ENCODE measurements at regions not wholly inside any gene's neighbourhood (a gene's known extent, or its start where the extent isn't known, plus 50 kb on each side); places are given as distances from the start of the nearest gene placed in this dataset.

DNA sequence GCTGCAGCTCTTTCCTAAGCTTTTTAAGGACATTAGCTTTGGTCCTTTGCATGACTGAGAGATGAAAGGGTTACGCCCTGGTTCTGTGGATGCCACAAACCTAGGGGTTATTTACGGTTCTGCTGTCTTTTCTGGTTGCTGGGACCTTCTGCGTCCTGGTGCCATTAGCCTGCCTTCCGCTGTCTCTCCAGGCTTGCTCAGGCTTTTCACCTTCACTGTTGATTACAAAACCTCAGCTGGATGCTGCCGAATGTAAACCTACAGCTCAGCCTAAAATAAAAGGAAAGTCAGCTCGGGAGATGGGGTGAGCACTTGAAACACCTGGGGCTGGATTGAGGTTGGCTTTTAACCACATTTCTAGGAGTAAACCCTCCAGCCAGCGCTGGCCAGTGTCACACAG is 130.9 kb upstream of the ARHGAP28 start:
- TF ChIP-seq, protein P1, sequence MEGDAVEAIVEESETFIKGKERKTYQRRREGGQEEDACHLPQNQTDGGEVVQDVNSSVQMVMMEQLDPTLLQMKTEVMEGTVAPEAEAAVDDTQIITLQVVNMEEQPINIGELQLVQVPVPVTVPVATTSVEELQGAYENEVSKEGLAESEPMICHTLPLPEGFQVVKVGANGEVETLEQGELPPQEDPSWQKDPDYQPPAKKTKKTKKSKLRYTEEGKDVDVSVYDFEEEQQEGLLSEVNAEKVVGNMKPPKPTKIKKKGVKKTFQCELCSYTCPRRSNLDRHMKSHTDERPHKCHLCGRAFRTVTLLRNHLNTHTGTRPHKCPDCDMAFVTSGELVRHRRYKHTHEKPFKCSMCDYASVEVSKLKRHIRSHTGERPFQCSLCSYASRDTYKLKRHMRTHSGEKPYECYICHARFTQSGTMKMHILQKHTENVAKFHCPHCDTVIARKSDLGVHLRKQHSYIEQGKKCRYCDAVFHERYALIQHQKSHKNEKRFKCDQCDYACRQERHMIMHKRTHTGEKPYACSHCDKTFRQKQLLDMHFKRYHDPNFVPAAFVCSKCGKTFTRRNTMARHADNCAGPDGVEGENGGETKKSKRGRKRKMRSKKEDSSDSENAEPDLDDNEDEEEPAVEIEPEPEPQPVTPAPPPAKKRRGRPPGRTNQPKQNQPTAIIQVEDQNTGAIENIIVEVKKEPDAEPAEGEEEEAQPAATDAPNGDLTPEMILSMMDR (IDR thresholded peaks at IDR 0.05): no peak
- TF ChIP-seq POLR2A (IDR thresholded peaks at IDR 0.05): no peak
- H3K4me1 ChIP-seq: no peaks in the 10 kb centered on the region
- H3K4me3 ChIP-seq: no peak overlapping the region
- no peaks in the 10 kb centered on the region for H3K36me3 ChIP-seq
- no peaks in the 10 kb centered on the region for H3K27me3 ChIP-seq
- no peaks in the 10 kb centered on the region for H3K9me3 ChIP-seq
- no peak for DNase-seq
- H3K27ac ChIP-seq: no peak overlapping the region

DNA sequence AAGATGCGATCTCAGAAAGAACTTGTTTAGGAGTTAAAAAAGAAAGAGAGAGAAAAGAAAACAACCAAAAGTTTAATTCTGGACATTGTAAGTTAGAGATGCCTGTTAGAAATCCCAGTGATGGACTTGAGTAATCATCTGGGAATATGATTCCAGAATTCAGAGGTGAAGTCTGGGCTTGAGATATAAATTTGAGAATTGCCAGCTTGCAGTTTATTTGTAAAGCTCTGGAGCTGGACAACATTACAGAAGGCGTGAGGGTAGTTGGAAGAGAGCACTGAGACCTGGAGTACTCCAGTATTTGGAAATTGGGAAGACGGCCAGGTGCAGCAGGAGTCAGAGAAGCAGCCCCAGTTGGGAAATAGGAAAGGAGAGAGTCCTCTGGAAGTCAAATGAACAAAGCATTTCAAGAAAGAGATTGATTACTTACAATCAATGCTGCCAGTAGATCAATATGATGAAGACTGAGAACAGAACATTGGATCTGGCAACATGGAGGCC is 128.8 kb upstream of the ARHGAP28 start:
- H3K9me3 ChIP-seq: no peaks in the 10 kb centered on the region
- no peaks in the 10 kb centered on the region for H3K4me1 ChIP-seq
- H3K27ac ChIP-seq: no peak overlapping the region
- no peaks in the 10 kb centered on the region for H3K27me3 ChIP-seq
- TF ChIP-seq, protein P1 (IDR thresholded peaks at IDR 0.05): no peak
- no peak for TF ChIP-seq POLR2A (IDR thresholded peaks at IDR 0.05)
- H3K4me3 ChIP-seq: no peak overlapping the region
- H3K36me3 ChIP-seq: no peaks in the 10 kb centered on the region
- DNase-seq: no peak

DNA sequence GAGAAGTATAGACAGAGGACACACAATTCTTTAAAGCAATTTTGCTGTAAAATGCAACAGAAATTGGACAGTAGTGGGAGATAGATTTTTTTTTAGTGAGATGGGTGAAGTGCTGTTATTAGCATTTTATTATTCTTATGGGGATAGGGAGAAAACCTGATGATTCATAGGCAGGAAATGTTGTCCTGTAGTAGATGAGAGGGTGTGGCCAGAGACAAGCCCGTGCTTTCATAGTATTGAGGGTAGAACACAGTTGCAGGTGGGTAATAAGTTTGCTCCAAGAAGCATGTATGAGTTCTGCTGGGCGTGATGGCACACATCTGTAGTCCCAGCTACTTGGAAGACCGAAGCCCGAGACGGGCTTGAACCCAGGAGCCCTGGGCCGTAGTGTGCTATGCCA is 128.3 kb upstream of the ARHGAP28 start:
- TF ChIP-seq, protein P1 (IDR thresholded peaks at IDR 0.05): no peak
- TF ChIP-seq POLR2A (IDR thresholded peaks at IDR 0.05): no peak
- H3K36me3 ChIP-seq: no peaks in the 10 kb centered on the region
- no peak overlapping the region for H3K4me3 ChIP-seq
- no peaks in the 10 kb centered on the region for H3K9me3 ChIP-seq
- no peak for DNase-seq
- no peak overlapping the region for H3K27ac ChIP-seq
- H3K27me3 ChIP-seq: no peaks in the 10 kb centered on the region
- no peaks in the 10 kb centered on the region for H3K4me1 ChIP-seq

DNA sequence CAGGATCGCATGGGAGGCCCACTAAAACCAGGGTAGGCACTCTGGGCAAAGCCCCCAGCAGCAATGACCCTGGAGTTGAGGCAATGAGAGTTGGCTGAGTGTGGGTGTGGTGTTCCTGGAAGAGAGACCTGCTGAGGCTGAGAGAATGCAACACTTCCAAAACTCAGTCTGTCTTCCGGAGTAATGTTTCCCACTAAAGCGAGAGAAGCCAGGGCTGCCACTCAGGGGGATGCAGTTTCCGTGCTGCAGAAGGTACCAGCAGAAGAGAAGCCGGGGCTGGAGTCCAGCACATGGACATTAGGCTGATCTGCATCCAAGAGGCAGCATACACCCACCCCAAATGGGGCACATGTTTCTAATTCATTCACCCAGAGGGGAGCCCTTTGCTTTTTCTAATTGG is 127.2 kb upstream of the ARHGAP28 start:
- H3K27me3 ChIP-seq: no peaks in the 10 kb centered on the region
- no peak overlapping the region for H3K4me3 ChIP-seq
- TF ChIP-seq, protein P1 (IDR thresholded peaks at IDR 0.05): no peak
- TF ChIP-seq POLR2A (IDR thresholded peaks at IDR 0.05): no peak

DNA sequence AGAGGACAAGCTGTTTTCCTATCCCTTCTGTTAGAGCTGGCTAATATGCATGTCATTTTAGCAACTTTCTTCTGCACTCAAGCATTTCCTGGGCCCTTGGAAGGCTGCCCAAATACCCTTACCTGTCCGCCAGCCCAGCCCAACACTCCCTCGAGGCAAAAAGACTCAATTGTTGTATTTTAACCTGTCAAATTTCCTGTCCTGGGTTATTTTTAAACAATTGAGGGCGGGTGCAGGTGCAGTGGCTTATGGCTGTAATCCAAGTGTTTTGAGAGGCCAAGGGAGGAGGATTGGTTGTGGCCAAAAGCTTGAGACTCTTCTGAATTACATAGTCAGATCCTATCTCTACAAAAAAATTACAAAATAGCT is 125.0 kb upstream of the ARHGAP28 start:
- H3K27me3 ChIP-seq: no peaks in the 10 kb centered on the region
- no peak overlapping the region for H3K27ac ChIP-seq
- TF ChIP-seq POLR2A (IDR thresholded peaks at IDR 0.05): no peak
- TF ChIP-seq, protein P1 (IDR thresholded peaks at IDR 0.05): no peak
- H3K4me3 ChIP-seq: no peak overlapping the region
- no peaks in the 10 kb centered on the region for H3K4me1 ChIP-seq
- no peaks in the 10 kb centered on the region for H3K9me3 ChIP-seq
- DNase-seq: no peak
- H3K36me3 ChIP-seq: no peaks in the 10 kb centered on the region

More for the DNA sequence above, 127.2 kb upstream of the ARHGAP28 start:
- Histone ChIP-seq H3K36me3 (no peaks in the 10 kb centered on the region), H3K4me1 (no peaks in the 10 kb centered on the region), H3K27ac (no peak overlapping the region), H3K9me3 (no peaks in the 10 kb centered on the region)
- DNase-seq: no peak
